ENCODE measurements at regions not wholly inside any gene's neighbourhood (a gene's known extent, or its start where the extent isn't known, plus 50 kb on each side); places are given as distances from the start of the nearest gene placed in this dataset.
A peak's percentile ranks its signal among the peaks of the same experiment; 100 is the strongest.

GRCh38 chr20:50274570-50275430 is 84.2 kb downstream of the CEBPB start:
- no peak for DNase-seq

- DNase-seq = no peak
Observed at GRCh38 chr20:50276119-50277063, 85.8 kb downstream of the CEBPB start.

GRCh38 chr20:50277064-50277415 is 86.4 kb downstream of the CEBPB start:
- no peak for DNase-seq

GRCh38 chr20:50277460-50278376 is 87.1 kb downstream of the CEBPB start:
- no peak for DNase-seq

- no peak for DNase-seq
Observed at GRCh38 chr20:50278377-50278683, 87.7 kb downstream of the CEBPB start.

- DNase-seq = no peak
Observed at GRCh38 chr20:50278684-50279531, 88.3 kb downstream of the CEBPB start.

GRCh38 chr20:50279988-50280850 is 89.6 kb downstream of the CEBPB start:
- no peak for DNase-seq

GRCh38 chr20:50280851-50281655 is 90.4 kb downstream of the CEBPB start:
- no peak for DNase-seq

GRCh38 chr20:50281831-50282591 is 91.4 kb downstream of the CEBPB start:
- DNase-seq = peak; percentile 45 to 51

GRCh38 chr20:50282592-50283241 is 92.1 kb downstream of the CEBPB start:
- no peak for DNase-seq

- DNase-seq = no peak
Observed at GRCh38 chr20:50283370-50283769, 92.7 kb downstream of the CEBPB start.

GRCh38 chr20:50283922-50284810 is 93.5 kb downstream of the CEBPB start:
- peak; percentile 61 to 70 for DNase-seq

- DNase-seq = no peak
Observed at GRCh38 chr20:50284811-50285375, 94.3 kb downstream of the CEBPB start.

GRCh38 chr20:50285376-50286173 is 94.9 kb downstream of the CEBPB start:
- peak; percentile 51 to 59 for DNase-seq

GRCh38 chr20:50286174-50286511 is 95.5 kb downstream of the CEBPB start:
- DNase-seq = peak in 1 of 2 experiments; percentile 27

GRCh38 chr20:50286609-50287008 is 96.0 kb downstream of the CEBPB start:
- peak; percentile 30 to 36 for DNase-seq

All from activated T-cell treated with anti-CD3 and anti-CD28 coated beads, Interleukin-2, amount 50 U/mL, for 48 hours (primary cell).